ENCODE measurements at regions not wholly inside any gene's neighbourhood (a gene's known extent, or its start where the extent isn't known, plus 50 kb on each side); places are given as distances from the start of the nearest gene placed in this dataset.
"Not testable (repeated sequence)": the region's sequence is repeated elsewhere in the genome, so short reads cannot be mapped to it uniquely, and the experiment has no call there.

DNA sequence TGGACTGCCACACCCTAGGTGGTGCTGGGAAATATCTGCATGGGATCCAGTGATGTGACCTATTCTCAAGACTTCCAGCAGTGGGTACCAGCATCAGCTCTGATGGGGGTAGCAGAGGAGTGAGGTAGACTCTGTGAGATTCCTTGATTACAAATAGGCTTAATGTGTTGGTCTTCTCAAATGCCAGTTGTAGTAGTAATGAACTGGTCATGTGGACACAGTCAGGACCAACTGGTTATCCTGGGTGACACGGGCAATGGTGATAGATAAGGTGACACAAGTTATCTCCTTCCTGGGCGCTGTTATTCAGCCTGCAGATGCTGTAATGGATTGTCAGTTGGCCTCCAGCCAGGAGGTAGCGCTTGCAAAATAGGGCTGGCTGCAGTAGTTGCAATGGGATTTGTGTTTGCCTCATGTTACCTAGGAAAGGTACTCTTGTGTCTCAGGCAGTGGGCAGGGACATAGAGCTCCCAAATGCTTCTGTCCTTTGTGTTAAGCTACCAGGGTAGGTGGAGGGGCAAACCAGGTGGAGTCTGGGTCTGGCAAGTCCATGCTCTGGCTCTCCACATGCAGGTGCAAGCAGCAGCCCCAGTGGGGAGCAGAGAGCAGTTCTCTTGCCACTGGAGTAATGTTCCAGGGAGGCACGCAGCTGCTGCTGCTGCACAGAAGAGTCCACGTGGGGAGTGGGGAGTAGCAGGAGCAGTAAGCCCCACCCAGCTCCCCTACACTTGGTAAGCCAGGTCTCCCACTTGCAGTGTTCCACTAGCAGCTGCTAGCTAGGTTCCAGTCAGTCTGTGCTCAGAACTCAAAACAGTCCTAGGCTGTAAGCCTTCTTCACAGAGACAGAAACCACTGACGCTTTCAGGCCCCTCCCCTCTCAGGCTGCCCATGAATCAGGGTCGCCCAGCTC is 505.4 kb upstream of the DDX18 start:
- intact Hi-C loops (cut with micrococcal nuclease) = no loop called here
- no peaks in the 10 kb centered on the region for H3K9me3 Mint-ChIP-seq
- no peaks in the 10 kb centered on the region for H3K36me3 Mint-ChIP-seq (ENCODE audit: low read depth)
- no peaks in the 10 kb centered on the region for H3K4me1 Mint-ChIP-seq (ENCODE audit: low read depth)
- H3K27me3 Mint-ChIP-seq = no peaks in the 10 kb centered on the region
- H3K4me3 Mint-ChIP-seq = no peak overlapping the region
- H3K27ac Mint-ChIP-seq = no peak overlapping the region

DNA sequence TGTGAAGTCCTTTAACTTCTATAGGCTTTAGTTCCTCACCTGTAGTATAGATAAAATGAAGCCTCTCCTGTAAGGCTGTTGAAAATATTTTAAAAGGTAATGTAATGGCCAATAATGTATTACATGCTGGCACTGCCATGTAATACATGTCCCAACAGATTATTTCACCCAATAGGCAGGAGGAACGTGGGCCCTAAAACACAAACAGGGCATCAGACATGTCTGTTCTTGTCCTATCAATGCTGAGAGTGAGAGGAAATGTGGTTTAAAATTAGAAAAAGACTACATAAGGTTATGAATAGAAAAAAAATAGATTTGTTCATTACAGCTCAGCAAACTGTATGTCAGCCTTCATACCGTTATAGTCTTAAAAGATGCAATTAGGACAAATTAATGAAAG is 492.7 kb upstream of the DDX18 start:
- intact Hi-C loops (cut with micrococcal nuclease) = no loop called here
- Mint-ChIP-seq H3K36me3 (ENCODE audit: low read depth) (no peaks in the 10 kb centered on the region), H3K4me3 (no peak overlapping the region)

DNA sequence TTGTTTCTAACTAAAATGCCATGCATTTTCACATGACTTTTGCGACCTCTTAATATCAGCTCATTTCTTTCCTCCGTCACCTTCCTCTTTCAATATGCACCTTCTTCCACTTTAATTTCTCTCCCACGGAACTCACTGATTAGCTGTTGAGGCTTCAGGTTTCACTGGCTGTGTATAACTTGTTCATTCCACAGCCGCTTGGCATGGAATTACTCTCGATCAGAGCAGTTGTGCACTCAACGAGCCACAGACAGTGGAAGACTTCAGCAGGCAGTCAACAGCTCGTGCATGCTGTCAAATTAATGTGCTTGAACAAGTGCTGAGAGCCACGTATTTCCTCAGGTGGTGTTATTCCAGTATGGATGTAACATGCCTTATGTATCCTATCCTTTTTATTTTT is 491.2 kb upstream of the DDX18 start:
- Mint-ChIP-seq H3K9me3 (no peaks in the 10 kb centered on the region), H3K4me3 (no peak overlapping the region), H3K27ac (no peak overlapping the region), H3K36me3 (ENCODE audit: low read depth) (no peaks in the 10 kb centered on the region), H3K4me1 (ENCODE audit: low read depth) (no peaks in the 10 kb centered on the region), H3K27me3 (no peaks in the 10 kb centered on the region)
- intact Hi-C loops (cut with micrococcal nuclease) = no loop called here

More for the DNA sequence above, 492.7 kb upstream of the DDX18 start:
- Mint-ChIP-seq H3K27ac (no peak overlapping the region), H3K9me3 (no peaks in the 10 kb centered on the region), H3K4me1 (ENCODE audit: low read depth) (no peaks in the 10 kb centered on the region), H3K27me3 (no peaks in the 10 kb centered on the region)

DNA sequence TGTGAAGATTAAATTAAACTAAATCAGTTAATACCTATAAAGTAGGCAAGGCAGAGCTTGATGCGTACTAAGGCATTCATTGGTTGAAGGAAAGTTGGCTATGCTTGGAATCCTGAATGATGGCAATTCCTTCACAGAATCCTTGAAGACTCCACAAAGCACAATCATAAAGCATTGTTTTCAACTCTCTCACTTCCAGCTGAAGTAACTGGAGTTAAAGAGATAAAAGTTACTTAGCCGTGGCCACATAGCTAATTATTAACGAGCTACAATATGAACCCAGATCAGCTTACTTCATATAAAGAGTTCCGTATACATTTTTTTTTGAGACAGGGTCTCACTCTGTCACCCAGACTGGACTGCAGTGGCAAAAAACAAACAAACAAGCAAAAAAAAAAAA is 483.9 kb upstream of the DDX18 start:
- Mint-ChIP-seq H3K9me3 (no peaks in the 10 kb centered on the region), H3K36me3 (ENCODE audit: low read depth) (no peaks in the 10 kb centered on the region), H3K4me1 (ENCODE audit: low read depth) (no peaks in the 10 kb centered on the region), H3K27me3 (no peaks in the 10 kb centered on the region), H3K27ac (no peak overlapping the region), H3K4me3 (no peak overlapping the region)
- intact Hi-C loops (cut with micrococcal nuclease) = no loop called here

DNA sequence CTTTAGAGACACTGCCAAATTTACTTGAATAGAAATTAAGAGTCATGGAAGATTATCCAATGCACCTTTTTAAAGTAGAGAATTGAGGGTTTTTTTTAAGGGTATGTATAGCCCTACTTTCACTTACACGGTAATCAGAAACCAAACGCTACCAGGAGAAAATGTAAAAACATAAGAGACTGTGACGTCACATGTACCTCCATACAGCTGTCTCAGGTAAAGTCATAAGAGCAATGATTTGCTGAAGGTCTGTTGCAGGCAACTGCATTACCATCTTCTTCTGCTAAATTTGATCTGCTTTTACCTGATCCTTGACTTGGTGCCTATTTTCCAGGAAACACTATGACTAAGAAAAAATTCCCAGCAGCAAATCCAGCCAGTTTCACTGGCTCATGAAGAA is 478.5 kb upstream of the DDX18 start:
- no peaks in the 10 kb centered on the region for H3K9me3 Mint-ChIP-seq
- H3K36me3 Mint-ChIP-seq (ENCODE audit: low read depth) = no peaks in the 10 kb centered on the region
- H3K27ac Mint-ChIP-seq = no peak overlapping the region
- H3K4me1 Mint-ChIP-seq (ENCODE audit: low read depth) = no peaks in the 10 kb centered on the region
- H3K4me3 Mint-ChIP-seq = no peak overlapping the region
- H3K27me3 Mint-ChIP-seq = no peaks in the 10 kb centered on the region
- intact Hi-C loops (cut with micrococcal nuclease) = no loop called here

DNA sequence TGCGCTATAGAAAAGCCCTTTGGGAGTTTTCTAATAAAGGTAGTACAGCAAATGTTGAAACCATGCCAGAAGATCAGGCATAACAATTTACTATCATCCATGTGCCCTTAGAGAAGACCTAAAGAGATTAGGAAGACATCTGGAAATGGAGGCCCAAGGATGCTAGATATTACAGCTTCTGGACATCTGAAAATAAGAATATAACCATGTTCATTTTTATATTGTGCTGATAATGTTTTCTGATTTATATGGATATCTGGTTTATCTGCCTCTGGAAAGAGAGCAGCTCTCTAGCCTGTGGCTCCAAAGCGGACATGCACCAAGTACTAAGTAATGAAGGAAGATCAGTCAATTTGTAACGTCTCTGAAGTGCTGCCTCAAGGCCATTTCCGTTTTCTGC is 478.0 kb upstream of the DDX18 start:
- Mint-ChIP-seq H3K9me3 (no peaks in the 10 kb centered on the region), H3K27ac (no peak overlapping the region), H3K4me1 (ENCODE audit: low read depth) (no peaks in the 10 kb centered on the region), H3K27me3 (no peaks in the 10 kb centered on the region), H3K36me3 (ENCODE audit: low read depth) (no peaks in the 10 kb centered on the region), H3K4me3 (no peak overlapping the region)
- intact Hi-C loops (cut with micrococcal nuclease) = no loop called here

DNA sequence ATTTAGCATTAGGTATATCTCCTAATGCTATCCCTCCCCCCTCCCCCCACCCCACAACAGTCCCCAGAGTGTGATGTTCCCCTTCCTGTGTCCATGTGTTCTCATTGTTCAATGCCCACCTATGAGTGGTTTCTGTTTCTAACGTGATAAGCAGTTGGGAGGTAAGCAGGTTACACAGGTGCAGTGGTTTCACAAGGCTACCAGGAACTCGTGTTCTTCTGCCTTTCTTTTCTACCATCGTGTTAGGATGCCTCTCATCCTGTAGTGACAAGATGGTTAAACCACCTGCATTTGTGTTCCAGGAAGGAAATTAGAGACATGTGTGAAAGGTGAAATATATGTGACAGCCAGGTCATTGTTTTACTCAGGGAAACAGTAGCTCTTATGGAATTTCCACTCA is 476.5 kb upstream of the DDX18 start:
- H3K9me3 Mint-ChIP-seq; H3K27ac Mint-ChIP-seq; H3K4me1 Mint-ChIP-seq (ENCODE audit: low read depth); intact Hi-C loops (cut with micrococcal nuclease); H3K27me3 Mint-ChIP-seq; H3K36me3 Mint-ChIP-seq (ENCODE audit: low read depth); H3K4me3 Mint-ChIP-seq: not testable (repeated sequence)

DNA sequence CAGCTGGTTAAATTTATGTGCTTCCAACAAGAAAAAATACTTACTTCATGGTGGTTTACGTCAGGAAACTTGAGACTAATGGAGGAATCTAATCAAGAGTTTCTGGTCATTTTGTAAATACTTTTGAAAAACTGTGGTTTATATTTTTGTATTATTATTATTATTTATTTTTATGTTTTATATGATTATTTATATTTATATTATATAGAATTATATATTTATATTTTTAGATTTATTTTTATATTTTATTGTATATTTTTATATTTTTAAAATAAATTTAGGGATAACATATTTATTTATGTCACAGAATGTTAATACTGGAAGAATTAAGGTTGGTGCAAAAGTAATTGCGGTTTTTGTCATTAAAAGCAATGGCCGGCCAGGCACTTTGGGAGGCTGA is 474.5 kb upstream of the DDX18 start:
- Mint-ChIP-seq H3K4me3 (no peak overlapping the region), H3K4me1 (ENCODE audit: low read depth) (no peaks in the 10 kb centered on the region), H3K9me3 (no peaks in the 10 kb centered on the region), H3K36me3 (ENCODE audit: low read depth) (no peaks in the 10 kb centered on the region), H3K27me3 (no peaks in the 10 kb centered on the region), H3K27ac (no peak overlapping the region)
- intact Hi-C loops (cut with micrococcal nuclease) = no loop called here

DNA sequence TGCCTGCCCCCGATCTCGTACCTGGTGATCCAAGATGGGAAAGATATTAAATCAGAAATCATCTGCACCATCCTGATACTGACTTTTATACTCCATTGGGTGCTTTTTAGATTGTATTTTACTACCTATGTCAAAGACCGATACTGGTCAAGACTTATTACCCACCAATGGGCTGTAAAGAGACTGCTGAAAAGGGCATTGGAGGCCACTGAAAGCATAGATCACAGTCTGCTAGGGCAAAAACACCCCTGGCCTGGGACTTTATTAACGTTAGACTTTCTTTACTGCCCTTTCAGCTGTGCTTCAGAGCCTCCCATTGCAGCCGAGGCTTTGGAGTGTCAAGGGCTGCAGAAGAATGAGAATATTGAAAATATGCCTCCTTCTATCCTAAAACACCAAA is 472.8 kb upstream of the DDX18 start:
- intact Hi-C loops (cut with micrococcal nuclease) = no loop called here
- H3K4me3 Mint-ChIP-seq = no peak overlapping the region
- no peaks in the 10 kb centered on the region for H3K36me3 Mint-ChIP-seq (ENCODE audit: low read depth)
- no peaks in the 10 kb centered on the region for H3K27me3 Mint-ChIP-seq
- peaks cover 11% of the 10 kb centered on the region for H3K9me3 Mint-ChIP-seq
- H3K4me1 Mint-ChIP-seq (ENCODE audit: low read depth) = no peaks in the 10 kb centered on the region
- no peak overlapping the region for H3K27ac Mint-ChIP-seq

DNA sequence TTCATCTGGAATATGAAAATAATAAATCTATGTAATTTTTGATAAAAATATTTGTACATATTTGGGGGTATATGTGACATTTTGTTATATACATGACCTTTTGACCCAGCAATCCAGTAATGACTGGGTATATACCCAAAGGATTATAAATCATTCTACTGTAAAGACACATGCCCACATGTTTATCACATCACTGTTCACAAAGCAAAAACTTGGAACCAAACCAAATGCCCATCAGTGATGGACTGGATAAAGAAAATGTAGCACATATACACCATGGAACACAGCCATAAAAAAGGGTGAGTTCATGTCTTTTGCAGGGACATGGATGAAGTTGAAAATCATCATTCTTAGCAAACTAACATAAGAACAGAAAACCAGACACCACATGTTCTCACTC is 472.1 kb upstream of the DDX18 start:
- intact Hi-C loops (cut with micrococcal nuclease) = no loop called here
- Mint-ChIP-seq H3K27me3 (no peaks in the 10 kb centered on the region), H3K9me3 (peaks cover 18% of the 10 kb centered on the region), H3K4me3 (no peak overlapping the region), H3K4me1 (ENCODE audit: low read depth) (no peaks in the 10 kb centered on the region), H3K36me3 (ENCODE audit: low read depth) (no peaks in the 10 kb centered on the region), H3K27ac (no peak overlapping the region)

DNA sequence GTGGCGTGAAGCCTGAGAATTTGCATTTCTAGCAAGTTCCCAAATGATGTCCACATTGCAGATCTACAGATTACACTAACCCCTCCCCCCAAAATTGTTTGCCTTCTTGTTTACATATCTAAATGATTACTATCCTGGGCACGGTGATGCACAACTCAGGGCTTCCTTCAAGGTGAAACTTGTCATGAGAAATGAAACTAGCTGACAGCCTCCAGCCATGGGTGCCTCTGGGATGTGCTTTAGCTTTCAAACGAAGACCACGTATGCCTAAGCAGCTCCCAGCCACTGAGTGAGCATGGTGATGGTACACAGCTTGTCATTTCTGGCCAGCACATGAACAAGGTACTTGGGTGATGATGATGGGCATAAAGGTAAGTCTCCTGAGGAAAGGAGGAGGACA is 464.8 kb upstream of the DDX18 start:
- no peak overlapping the region for H3K27ac Mint-ChIP-seq
- intact Hi-C loops (cut with micrococcal nuclease) = no loop called here
- H3K4me3 Mint-ChIP-seq = no peak overlapping the region
- no peaks in the 10 kb centered on the region for H3K36me3 Mint-ChIP-seq (ENCODE audit: low read depth)
- H3K4me1 Mint-ChIP-seq (ENCODE audit: low read depth) = no peaks in the 10 kb centered on the region
- H3K9me3 Mint-ChIP-seq = peaks cover 43% of the 10 kb centered on the region
- no peaks in the 10 kb centered on the region for H3K27me3 Mint-ChIP-seq

DNA sequence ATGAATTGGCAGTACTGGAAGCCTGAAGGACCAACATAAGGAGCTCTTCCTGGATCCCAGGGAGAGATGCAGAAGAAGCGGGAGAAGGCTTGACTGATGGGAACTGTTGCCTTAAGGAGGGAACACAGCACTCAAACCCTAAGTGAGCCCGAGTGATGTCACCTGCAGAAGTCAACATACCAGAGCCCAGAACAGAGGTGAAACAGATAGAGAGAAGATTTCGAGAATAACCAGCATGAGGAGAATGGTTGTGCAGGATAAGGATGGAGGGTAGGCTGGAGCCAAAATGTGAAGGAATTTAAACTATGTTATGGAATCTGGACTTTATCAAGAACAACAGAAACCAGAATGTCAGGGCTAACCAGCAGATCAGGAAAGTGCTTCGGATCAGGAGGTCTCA is 463.1 kb upstream of the DDX18 start:
- H3K4me3 Mint-ChIP-seq = no peak overlapping the region
- H3K4me1 Mint-ChIP-seq (ENCODE audit: low read depth) = no peaks in the 10 kb centered on the region
- no peaks in the 10 kb centered on the region for H3K27me3 Mint-ChIP-seq
- intact Hi-C loops (cut with micrococcal nuclease) = no loop called here
- peaks cover 46% of the 10 kb centered on the region for H3K9me3 Mint-ChIP-seq
- H3K36me3 Mint-ChIP-seq (ENCODE audit: low read depth) = no peaks in the 10 kb centered on the region
- H3K27ac Mint-ChIP-seq = no peak overlapping the region

DNA sequence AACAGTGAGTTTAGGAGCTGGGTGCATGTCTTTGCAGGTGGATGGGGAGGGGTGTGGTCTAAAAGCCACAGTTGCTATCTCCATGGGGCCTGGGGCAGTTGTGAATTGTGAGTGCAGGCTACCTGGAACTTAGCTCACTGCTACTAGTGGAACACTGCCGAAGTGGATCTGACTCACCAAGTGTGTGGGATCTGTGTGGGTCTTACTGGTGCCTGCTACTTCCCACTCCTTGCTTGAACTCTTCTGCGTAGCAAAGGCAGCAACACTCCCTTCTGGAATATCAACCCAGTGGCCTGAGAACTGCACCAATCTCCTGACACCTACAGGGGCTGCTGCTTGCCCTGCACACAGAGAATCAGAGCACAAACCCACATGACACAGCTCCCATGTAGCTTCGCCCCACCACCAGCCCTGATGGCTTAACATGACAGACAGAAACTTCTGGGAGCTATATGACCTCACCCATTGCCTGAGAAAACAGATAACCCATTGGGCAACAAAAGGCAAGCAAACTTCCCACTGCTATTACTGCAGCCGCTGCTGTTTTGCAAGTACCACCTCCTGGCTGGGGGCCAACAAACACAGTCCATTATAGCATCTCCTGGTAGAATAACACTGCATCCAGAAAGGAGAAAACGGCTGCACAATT is 455.1 kb upstream of the DDX18 start:
- Mint-ChIP-seq H3K4me1 (ENCODE audit: low read depth) (no peaks in the 10 kb centered on the region), H3K4me3 (no peak overlapping the region), H3K36me3 (ENCODE audit: low read depth) (no peaks in the 10 kb centered on the region), H3K9me3 (peaks cover 28% of the 10 kb centered on the region), H3K27me3 (no peaks in the 10 kb centered on the region), H3K27ac (no peak overlapping the region)
- intact Hi-C loops (cut with micrococcal nuclease) = no loop called here

DNA sequence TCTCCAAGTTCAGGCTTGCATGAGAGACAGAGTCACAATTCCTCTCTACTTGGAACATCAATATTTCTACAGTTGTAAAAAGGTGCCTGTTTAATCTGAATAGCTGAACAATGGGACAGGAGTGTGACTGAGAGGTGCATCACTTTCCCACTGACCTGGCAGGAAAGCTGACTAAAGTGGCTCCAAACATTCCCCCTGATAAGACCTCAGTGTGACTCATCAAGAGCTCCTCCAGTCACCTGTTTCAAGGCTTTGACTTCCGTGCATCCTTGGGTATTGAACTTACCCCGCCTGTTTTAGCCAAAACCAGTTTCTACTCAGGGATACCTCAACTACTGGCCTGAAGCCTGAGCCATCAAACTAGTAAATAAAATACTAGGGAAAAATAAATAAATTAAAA is 453.9 kb upstream of the DDX18 start:
- Mint-ChIP-seq H3K36me3 (ENCODE audit: low read depth) (no peaks in the 10 kb centered on the region), H3K27ac (no peak overlapping the region), H3K9me3 (peaks cover 17% of the 10 kb centered on the region), H3K4me1 (ENCODE audit: low read depth) (no peaks in the 10 kb centered on the region), H3K27me3 (no peaks in the 10 kb centered on the region), H3K4me3 (no peak overlapping the region)
- intact Hi-C loops (cut with micrococcal nuclease) = no loop called here

DNA sequence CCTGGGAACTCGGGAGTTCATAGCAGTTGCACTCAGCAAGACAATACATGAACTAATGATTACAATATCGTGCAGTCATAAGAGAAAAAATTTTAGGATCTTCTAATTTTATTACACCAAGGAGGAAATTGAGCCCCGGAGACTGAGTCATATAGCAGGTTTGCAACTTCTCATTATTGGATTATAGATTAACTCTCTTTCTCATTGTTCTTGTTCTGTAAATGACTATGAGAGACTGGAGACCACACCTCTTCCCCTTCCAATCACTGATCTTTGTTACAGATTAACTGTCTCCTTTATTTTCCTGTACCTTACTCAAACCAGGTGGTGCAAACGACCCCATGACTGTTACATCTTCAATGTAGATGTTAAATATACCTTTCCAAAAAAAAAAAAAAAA is 435.8 kb upstream of the DDX18 start:
- intact Hi-C loops (cut with micrococcal nuclease) = no loop called here
- Mint-ChIP-seq H3K4me3 (no peak overlapping the region), H3K9me3 (peaks cover 3% of the 10 kb centered on the region), H3K4me1 (ENCODE audit: low read depth) (no peaks in the 10 kb centered on the region), H3K27ac (no peak overlapping the region), H3K27me3 (no peaks in the 10 kb centered on the region), H3K36me3 (ENCODE audit: low read depth) (no peaks in the 10 kb centered on the region)

Measured in dendritic cell treated with granulocyte-macrophage colony-stimulating factor and Interleukin-4, amounts not matched to agents 40 ng/mL and 50 ng/mL, for 4 days (primary cell).